ENCODE measurements at regions not wholly inside any gene's neighbourhood (a gene's known extent, or its start where the extent isn't known, plus 50 kb on each side); places are given as distances from the start of the nearest gene placed in this dataset.

- CTCF ChIA-PET: interaction anchor here (0.7 kb wide), 1 partner anchor 24 kb away, joined by 3 read pairs; no protein-coding TSS in a partner anchor
- Histone ChIP-seq H3K9me3 (ENCODE audit: control insufficient read depth, insufficient read depth, low read depth, low read length) (no peaks in the 10 kb centered on the region), H3K27ac (ENCODE audit: extremely low read depth, low read depth, low read length) (no peak overlapping the region)
These were observed 355.4 kb upstream of the PDE4D start for GRCh38 chr5:60248901-60249300.

GRCh38 chr5:60243713-60244112, 350.2 kb upstream of the PDE4D start:
- TF ChIP-seq MYNN (tag by site-specific recombination; IDR thresholded peaks at IDR 0.05; ENCODE audit: borderline replicate concordance): no peak
- no peak for TF ChIP-seq ZNF132 (tag by site-specific recombination; IDR thresholded peaks at IDR 0.05; ENCODE audit: borderline replicate concordance)
- no peak for TF ChIP-seq IKZF3 (tag by site-specific recombination; IDR thresholded peaks at IDR 0.05)
- TF ChIP-seq ZFP69B (tag by site-specific recombination; IDR thresholded peaks at IDR 0.05): no peak
- no peak for TF ChIP-seq ZNF544 (tag by site-specific recombination; IDR thresholded peaks at IDR 0.05)
- no peak for TF ChIP-seq PRDM1 (tag by site-specific recombination; IDR thresholded peaks at IDR 0.05)
- Histone ChIP-seq H3K4me1 (ENCODE audit: control insufficient read depth, insufficient read depth, low read length) (no peaks in the 10 kb centered on the region), H3K27ac (ENCODE audit: extremely low read depth, low read depth, low read length) (no peak overlapping the region), H3K4me3 (ENCODE audit: low read depth, low read length) (no peak overlapping the region), H3K9me3 (ENCODE audit: control insufficient read depth, insufficient read depth, low read depth, low read length) (no peaks in the 10 kb centered on the region), H3K36me3 (ENCODE audit: control insufficient read depth in 2 of 2, insufficient read depth in 1 of 2, low read length in 2 of 2) (no peaks in the 10 kb centered on the region)
- ChIA-PET POLR2A (no interaction called here), CTCF (interaction anchor here (0.6 kb wide), 1 partner anchor 100 kb away, joined by 3 read pairs; no protein-coding TSS in a partner anchor)

More at GRCh38 chr5:60248901-60249300, 355.4 kb upstream of the PDE4D start:
- no peaks in the 10 kb centered on the region for H3K4me1 ChIP-seq (ENCODE audit: control insufficient read depth, insufficient read depth, low read length)
- TF ChIP-seq ELK4 (IDR thresholded peaks at IDR 0.05; ENCODE audit: borderline replicate concordance, low read depth, low read length): no peak
- TF ChIP-seq ZNF311 (tag by site-specific recombination; IDR thresholded peaks at IDR 0.05; ENCODE audit: borderline replicate concordance): no peak
- TF ChIP-seq ZNF670 (tag by site-specific recombination; IDR thresholded peaks at IDR 0.05; ENCODE audit: low read depth): no peak
- no peak for TF ChIP-seq ZNF221 (tag by site-specific recombination; IDR thresholded peaks at IDR 0.05; ENCODE audit: borderline replicate concordance)
- no peak for TF ChIP-seq ZNF214 (tag by site-specific recombination; IDR thresholded peaks at IDR 0.05; ENCODE audit: borderline replicate concordance)
- POLR2A ChIA-PET: no interaction called here
- no peaks in the 10 kb centered on the region for H3K36me3 ChIP-seq (ENCODE audit: control insufficient read depth in 2 of 2, insufficient read depth in 1 of 2, low read length in 2 of 2)
- H3K4me3 ChIP-seq (ENCODE audit: low read depth, low read length): no peak overlapping the region

- H3K36me3 ChIP-seq (ENCODE audit: control insufficient read depth in 2 of 2, insufficient read depth in 1 of 2, low read length in 2 of 2): no peaks in the 10 kb centered on the region
These were observed 338.7 kb upstream of the PDE4D start for GRCh38 chr5:60232036-60232795.

GRCh38 chr5:60230456-60230855, 336.9 kb upstream of the PDE4D start:
- Histone ChIP-seq H3K4me3 (ENCODE audit: low read depth, low read length) (no peak overlapping the region), H3K27ac (ENCODE audit: extremely low read depth, low read depth, low read length) (no peak overlapping the region), H3K4me1 (ENCODE audit: control insufficient read depth, insufficient read depth, low read length) (no peaks in the 10 kb centered on the region), H3K36me3 (ENCODE audit: control insufficient read depth in 2 of 2, insufficient read depth in 1 of 2, low read length in 2 of 2) (no peaks in the 10 kb centered on the region), H3K9me3 (ENCODE audit: control insufficient read depth, insufficient read depth, low read depth, low read length) (no peaks in the 10 kb centered on the region)
- ChIA-PET CTCF (no interaction called here), POLR2A (no interaction called here)
- TF ChIP-seq ZBTB21 (tag by site-specific recombination; IDR thresholded peaks at IDR 0.05) (no peak), ZNF670 (tag by site-specific recombination; IDR thresholded peaks at IDR 0.05; ENCODE audit: low read depth) (no peak), ZNF26 (tag by site-specific recombination; IDR thresholded peaks at IDR 0.05) (no peak), ZNF514 (tag by site-specific recombination; IDR thresholded peaks at IDR 0.05) (no peak), CTCF (tag by site-specific recombination; IDR thresholded peaks at IDR 0.05) (no peak)

More at GRCh38 chr5:60232036-60232795, 338.7 kb upstream of the PDE4D start:
- TF ChIP-seq HOXC10 (CRISPR knock-in tag; IDR thresholded peaks at IDR 0.05) (no peak), YY2 (tag by site-specific recombination; IDR thresholded peaks at IDR 0.05) (no peak), ZNF645 (tag by site-specific recombination; IDR thresholded peaks at IDR 0.05) (no peak)
- no peak overlapping the region for H3K4me3 ChIP-seq (ENCODE audit: low read depth, low read length)
- H3K9me3 ChIP-seq (ENCODE audit: control insufficient read depth, insufficient read depth, low read depth, low read length): no peaks in the 10 kb centered on the region
- H3K27ac ChIP-seq (ENCODE audit: extremely low read depth, low read depth, low read length): no peak overlapping the region
- CTCF ChIA-PET: interaction anchor here (0.7 kb wide), 1 partner anchor 77 kb away, joined by 3 read pairs; no protein-coding TSS in a partner anchor
- POLR2A ChIA-PET: no interaction called here
- no peaks in the 10 kb centered on the region for H3K4me1 ChIP-seq (ENCODE audit: control insufficient read depth, insufficient read depth, low read length)
